Lung (tissue), 11 donors: ENCODE measurements at regions not wholly inside any gene's neighbourhood (a gene's known extent, or its start where the extent isn't known, plus 50 kb on each side); places are given as distances from the start of the nearest gene placed in this dataset.

ENCODE experiments used
- ATAC-seq: fragments of 200-7000 bp; cut with Tn5 transposase; one replicate; pipeline ENCODE4 v1.9.1; 2020; ENCODE audit warnings: moderate number of reproducible peaks; ENCODE audit not compliant: insufficient read depth, low FRiP score
- DNase-seq, 3 donors: peaks; one replicate each; pipeline ENCODE4 v3.0.0-alpha.2; 2013 to 2017
- H3K27ac ChIP-seq, 2 donors: one replicate each; pipeline ENCODE4 v1.5.1; 2013; ENCODE audit warnings: mild to moderate bottlenecking in 2 of 2, moderate library complexity in 2 of 2, control low read depth in 1 of 2, inconsistent platforms in 1 of 2, low read depth in 1 of 2, low read length in 1 of 2
- H3K27me3 ChIP-seq, 3 donors: one replicate each; pipeline ENCODE4 v1.5.1; 2013; ENCODE audit warnings: low read length in 2 of 3; ENCODE audit not compliant: control insufficient read depth in 3 of 3, insufficient read depth in 3 of 3
- H3K36me3 ChIP-seq, 4 donors: one replicate each; pipeline ENCODE4 v1.5.1; 2013; ENCODE audit warnings: low read length in 4 of 4, mild to moderate bottlenecking in 1 of 4, moderate library complexity in 1 of 4; ENCODE audit not compliant: control insufficient read depth in 4 of 4, insufficient read depth in 4 of 4
- H3K4me1 ChIP-seq, 5 donors: one replicate each; pipeline ENCODE4 v1.5.1; 2013; ENCODE audit warnings: low read length in 5 of 5, mild to moderate bottlenecking in 2 of 5, moderate library complexity in 1 of 5; ENCODE audit not compliant: control insufficient read depth in 5 of 5, insufficient read depth in 5 of 5
- H3K4me3 ChIP-seq: one replicate; pipeline ENCODE4 v1.5.1; 2013; ENCODE audit warnings: mild to moderate bottlenecking, control low read depth, moderate library complexity
- H3K9ac ChIP-seq, 2 donors: one replicate each; pipeline ENCODE4 v1.5.1; 2013; ENCODE audit warnings: low read length in 2 of 2, control low read depth in 1 of 2; ENCODE audit not compliant: insufficient read depth in 1 of 2
- H3K9me3 ChIP-seq, 4 donors: one replicate each; pipeline ENCODE4 v1.5.1; 2013; ENCODE audit warnings: low read length in 3 of 4, mild to moderate bottlenecking in 1 of 4, moderate library complexity in 1 of 4; ENCODE audit not compliant: control insufficient read depth in 4 of 4, insufficient read depth in 3 of 4
- WGBS, 2 donors: extraction: QIAGEN DNeasy Blood & Tissue Kit; methylation state at CpG; one replicate each; pipeline ENCODE4 v1.1.7; 2013; 5-methylcytosine and 5-hydroxymethylcytosine counted together
- TF ChIP-seq, protein P1 (sequence below): IDR thresholded peaks from 2 replicates; pipeline ENCODE4 v1.5.1; 2012; ENCODE audit warnings: mild to moderate bottlenecking; ENCODE audit errors: control extremely low read depth, extremely low read depth
- donor health status: control.
- donor health status: control.
- donor health status: Bipolar disorder and iron deficiency.
- donor health status: healthy.
- donor health status: DM: yes; HTN: yes; CAD: no.

DNA sequence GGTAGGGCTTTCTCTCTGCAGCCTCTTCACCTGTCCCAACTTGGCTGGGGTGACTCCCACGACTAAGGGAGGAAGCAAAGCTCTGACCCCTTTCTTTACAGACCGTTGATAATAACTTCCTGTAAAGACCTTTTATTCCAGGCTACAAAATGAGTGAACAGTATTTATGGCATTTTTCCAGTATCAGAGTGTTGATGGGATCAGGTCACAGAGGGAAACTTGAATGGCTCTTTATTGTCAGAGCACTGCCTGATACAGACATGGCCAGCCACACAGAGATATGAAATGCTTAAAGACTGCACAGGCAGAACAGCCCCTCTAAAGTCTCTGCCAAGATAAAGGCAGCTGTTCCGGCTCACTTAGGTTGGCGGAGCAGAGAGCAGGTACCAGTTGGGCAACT lies 1033.9 kb upstream of the NR2F2 start:
- Histone ChIP-seq H3K36me3 (no peaks in the 10 kb centered on the region), H3K4me3 (no peak overlapping the region), H3K4me1 (peaks cover 0 to 38% (median 12%) of the 10 kb centered on the region in 5 donors), H3K27me3 (peaks cover 0 to 5% (median 0%) of the 10 kb centered on the region in 3 donors), H3K9me3 (no peaks in the 10 kb centered on the region), H3K27ac (no peak overlapping the region), H3K9ac (no peak overlapping the region)
- WGBS, 2 donors = 40 to 52% methylated on average over 4 of the region's 4 CpGs
- DNase-seq = peak in 2 of 3 donors; percentile 52 to 54
- TF ChIP-seq, protein P1, sequence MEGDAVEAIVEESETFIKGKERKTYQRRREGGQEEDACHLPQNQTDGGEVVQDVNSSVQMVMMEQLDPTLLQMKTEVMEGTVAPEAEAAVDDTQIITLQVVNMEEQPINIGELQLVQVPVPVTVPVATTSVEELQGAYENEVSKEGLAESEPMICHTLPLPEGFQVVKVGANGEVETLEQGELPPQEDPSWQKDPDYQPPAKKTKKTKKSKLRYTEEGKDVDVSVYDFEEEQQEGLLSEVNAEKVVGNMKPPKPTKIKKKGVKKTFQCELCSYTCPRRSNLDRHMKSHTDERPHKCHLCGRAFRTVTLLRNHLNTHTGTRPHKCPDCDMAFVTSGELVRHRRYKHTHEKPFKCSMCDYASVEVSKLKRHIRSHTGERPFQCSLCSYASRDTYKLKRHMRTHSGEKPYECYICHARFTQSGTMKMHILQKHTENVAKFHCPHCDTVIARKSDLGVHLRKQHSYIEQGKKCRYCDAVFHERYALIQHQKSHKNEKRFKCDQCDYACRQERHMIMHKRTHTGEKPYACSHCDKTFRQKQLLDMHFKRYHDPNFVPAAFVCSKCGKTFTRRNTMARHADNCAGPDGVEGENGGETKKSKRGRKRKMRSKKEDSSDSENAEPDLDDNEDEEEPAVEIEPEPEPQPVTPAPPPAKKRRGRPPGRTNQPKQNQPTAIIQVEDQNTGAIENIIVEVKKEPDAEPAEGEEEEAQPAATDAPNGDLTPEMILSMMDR = no peak
- no peak for ATAC-seq

- DNase-seq = no peak
Observed at GRCh38 chr15:95298729-95299128, 1031.8 kb upstream of the NR2F2 start.

GRCh38 chr15:95300958-95301357 lies 1029.5 kb upstream of the NR2F2 start:
- Histone ChIP-seq H3K9me3 (peaks cover 0 to 3% (median 0%) of the 10 kb centered on the region in 4 donors), H3K27me3 (peaks cover 0 to 5% (median 0%) of the 10 kb centered on the region in 3 donors), H3K27ac (no peak overlapping the region), H3K36me3 (no peaks in the 10 kb centered on the region), H3K4me3 (no peak overlapping the region), H3K4me1 (peaks cover 0 to 42% (median 4%) of the 10 kb centered on the region in 5 donors), H3K9ac (no peak overlapping the region)
- 54 to 56% methylated on average over 4 of the region's 4 CpGs for WGBS, 2 donors
- ATAC-seq = peak; percentile 61
- DNase-seq = peak in 1 of 3 donors; percentile 22
- TF ChIP-seq, protein P1 = no peak

More at GRCh38 chr15:95298729-95299128, 1031.8 kb upstream of the NR2F2 start:
- Histone ChIP-seq H3K36me3 (no peaks in the 10 kb centered on the region), H3K27me3 (peaks cover 0 to 5% (median 0%) of the 10 kb centered on the region in 3 donors), H3K9me3 (peaks cover 0 to 1% (median 0%) of the 10 kb centered on the region in 4 donors), H3K4me3 (no peak overlapping the region), H3K4me1 (peaks cover 0 to 38% (median 4%) of the 10 kb centered on the region in 5 donors), H3K9ac (no peak overlapping the region), H3K27ac (no peak overlapping the region)
- TF ChIP-seq, protein P1 = no peak
- no peak for ATAC-seq
- 60 to 78% methylated on average over 4 of the region's 4 CpGs for WGBS, 2 donors

- DNase-seq = peak in 2 of 3 donors; percentile 33 to 47
- no peak overlapping the region for H3K9ac ChIP-seq
- TF ChIP-seq, protein P1 = no peak
Observed at GRCh38 chr15:95302206-95302605, 1028.3 kb upstream of the NR2F2 start.

More at GRCh38 chr15:95302206-95302605, 1028.3 kb upstream of the NR2F2 start:
- ATAC-seq = no peak
- no peaks in the 10 kb centered on the region for H3K36me3 ChIP-seq
- 58 to 60% methylated on average over 3 of the region's 3 CpGs for WGBS, 2 donors
- peaks cover 0 to 5% (median 0%) of the 10 kb centered on the region in 3 donors for H3K27me3 ChIP-seq
- H3K27ac ChIP-seq = no peak overlapping the region
- peaks cover 0 to 3% (median 0%) of the 10 kb centered on the region in 4 donors for H3K9me3 ChIP-seq
- H3K4me1 ChIP-seq = peaks cover 0 to 30% (median under 1%) of the 10 kb centered on the region in 5 donors
- H3K4me3 ChIP-seq = no peak overlapping the region
